SW480 (cell line): ENCODE measurements at regions not wholly inside any gene's neighbourhood (a gene's known extent, or its start where the extent isn't known, plus 50 kb on each side); places are given as distances from the start of the nearest gene placed in this dataset.
A peak's percentile ranks its signal among the peaks of the same experiment; 100 is the strongest.

Experiments
- DNase-seq: peaks from one replicate; pipeline ENCODE4 v3.0.0-alpha.2; 2016; ENCODE audit warnings: low spot score

DNA sequence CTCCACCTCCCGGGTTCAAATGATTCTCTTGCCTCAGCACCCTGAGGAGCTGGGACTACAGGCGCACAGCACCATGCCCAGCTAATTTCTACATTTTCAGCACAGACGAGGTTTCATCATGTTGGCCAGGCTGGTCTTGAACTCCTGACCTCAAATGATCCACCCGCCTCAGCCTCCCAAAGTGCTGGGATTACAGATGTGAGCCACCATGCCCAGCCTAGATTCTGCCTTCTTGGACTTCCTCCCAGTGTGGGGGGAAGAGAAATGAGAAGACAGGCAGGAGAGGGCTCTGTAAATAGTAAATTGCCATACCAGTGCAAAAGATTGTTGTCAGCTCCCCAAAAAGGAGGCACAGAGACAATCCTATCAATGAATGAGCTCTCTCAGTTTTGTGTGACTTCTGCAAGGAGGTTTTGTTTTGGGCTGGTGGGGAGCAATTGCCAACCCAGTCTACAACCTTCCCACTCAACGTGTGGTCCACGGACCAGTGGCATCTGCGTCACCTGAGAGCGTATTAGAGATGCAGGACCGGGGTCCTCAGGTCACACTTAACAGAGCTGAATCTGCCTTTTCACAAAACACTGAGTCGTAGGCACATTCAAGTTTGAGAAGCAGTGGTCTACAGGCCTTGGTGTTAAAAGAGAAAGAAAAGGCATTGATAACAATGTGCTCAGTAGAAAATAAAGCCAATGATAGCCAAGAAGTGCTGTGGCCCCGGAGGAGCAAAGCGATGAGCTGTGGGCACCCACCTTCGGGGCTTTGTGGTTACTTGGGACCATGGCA is 78.1 kb downstream of the MYCN start:
- no peak for DNase-seq

DNA sequence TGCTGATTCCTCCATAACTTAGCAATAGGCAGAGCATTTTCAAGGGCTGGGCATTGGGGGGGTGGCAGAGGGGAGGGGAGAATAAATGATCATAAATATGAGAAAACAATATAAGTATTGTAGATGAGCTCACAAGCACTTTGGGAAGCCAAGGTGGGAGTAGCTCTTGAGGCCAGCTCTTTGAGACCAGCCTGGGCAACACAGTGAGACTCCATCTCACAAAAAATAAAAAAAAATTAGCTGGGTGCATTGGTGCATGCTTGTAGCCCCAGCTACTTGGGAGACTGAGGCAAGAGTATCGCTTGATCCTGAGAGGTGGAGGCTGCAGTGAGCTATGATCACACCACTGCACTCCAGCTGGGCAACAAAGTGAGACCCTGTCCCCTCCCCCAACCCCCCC is 75.9 kb downstream of the MYCN start:
- no peak for DNase-seq

- DNase-seq: no peak
These were observed 75.5 kb downstream of the MYCN start for GRCh38 chr2:16015903-16016265.

- no peak for DNase-seq
These were observed 75.0 kb downstream of the MYCN start for GRCh38 chr2:16015210-16015902.

- no peak for DNase-seq
These were observed 74.5 kb downstream of the MYCN start for GRCh38 chr2:16014802-16015201.

GRCh38 chr2:16014041-16014787 is 73.9 kb downstream of the MYCN start:
- peak; percentile 52 for DNase-seq

GRCh38 chr2:16013359-16013911 is 73.1 kb downstream of the MYCN start:
- DNase-seq: no peak

DNA sequence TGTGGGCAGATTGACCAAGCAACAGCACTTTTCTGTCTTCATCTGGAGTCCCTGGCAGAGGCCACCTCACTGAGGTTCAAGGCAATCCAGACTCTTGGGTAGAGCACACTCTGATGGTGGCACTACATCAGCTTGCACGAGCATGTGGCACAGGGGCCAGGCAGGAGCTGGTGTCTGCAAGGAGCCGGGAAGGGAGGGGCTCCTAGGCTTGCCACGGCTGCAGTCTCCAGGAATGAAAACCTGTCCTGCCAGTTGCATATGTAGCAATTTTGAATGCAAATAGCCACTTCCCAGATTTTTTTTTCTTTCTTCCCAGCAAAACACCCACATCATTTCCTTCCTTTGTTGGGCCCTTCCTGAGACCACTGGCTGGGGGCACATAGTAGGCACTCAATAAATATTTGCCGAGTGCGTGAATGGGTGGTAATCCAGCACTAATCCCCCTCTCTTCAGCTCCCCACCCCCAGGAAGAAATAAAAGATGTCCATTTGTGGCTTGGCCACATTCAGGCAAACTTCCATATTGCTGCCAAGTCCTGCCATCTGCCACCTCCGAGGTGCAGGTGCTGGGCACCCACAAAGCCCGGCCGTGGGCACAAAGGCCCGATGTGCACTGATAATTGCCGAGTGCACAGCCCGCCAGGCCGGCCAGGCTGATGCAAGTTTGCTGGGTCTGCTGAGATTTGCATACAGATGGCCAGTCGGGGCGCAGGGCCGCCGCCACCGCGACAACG is 72.4 kb downstream of the MYCN start:
- DNase-seq: peak; percentile 47

GRCh38 chr2:16012029-16012596 is 71.8 kb downstream of the MYCN start:
- no peak for DNase-seq

- no peak for DNase-seq
These were observed 71.2 kb downstream of the MYCN start for GRCh38 chr2:16011621-16011960.

GRCh38 chr2:16010951-16011620 is 70.7 kb downstream of the MYCN start:
- no peak for DNase-seq

DNA sequence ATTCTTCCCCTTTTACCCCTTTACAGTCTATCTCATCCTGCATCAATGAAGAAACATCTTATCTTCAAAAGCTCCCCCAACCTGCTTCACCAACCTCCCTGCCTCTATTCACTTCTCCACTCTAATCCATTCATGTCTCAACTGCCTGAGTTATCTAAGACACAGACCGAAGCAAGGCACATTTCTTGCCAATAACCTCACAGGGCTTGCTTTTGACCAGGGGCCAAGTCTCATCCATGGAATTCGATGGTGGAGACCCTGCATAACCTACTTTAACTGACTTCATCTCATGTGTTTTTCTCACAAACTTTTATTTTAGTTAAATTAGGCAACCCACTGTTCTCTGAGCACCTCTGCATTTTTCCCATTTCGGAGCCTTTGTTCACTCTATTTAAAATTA is 69.7 kb downstream of the MYCN start:
- DNase-seq: no peak

- no peak for DNase-seq
These were observed 69.2 kb downstream of the MYCN start for GRCh38 chr2:16009560-16009959.

DNA sequence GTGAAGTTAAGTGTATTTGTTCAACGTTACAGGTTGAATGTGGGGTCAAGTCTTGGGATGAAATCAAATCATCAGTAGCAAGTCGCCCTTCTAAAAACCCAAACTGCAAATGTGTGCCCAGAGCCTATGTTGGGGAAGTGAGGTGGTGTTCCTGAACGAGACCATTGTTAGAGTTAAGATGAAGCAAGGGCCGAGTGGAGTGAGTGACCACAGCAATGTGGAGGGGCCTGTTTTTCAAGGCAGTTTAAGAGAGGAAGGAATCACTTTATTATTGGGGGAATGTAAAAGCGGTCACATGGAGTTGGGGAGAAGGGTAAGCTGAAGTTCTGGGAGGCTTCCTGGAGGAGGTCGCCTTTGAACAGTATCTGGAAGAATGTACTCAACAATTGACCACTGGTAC is 68.5 kb downstream of the MYCN start:
- DNase-seq: no peak

- no peak for DNase-seq
These were observed 68.0 kb downstream of the MYCN start for GRCh38 chr2:16008331-16008850.

DNA sequence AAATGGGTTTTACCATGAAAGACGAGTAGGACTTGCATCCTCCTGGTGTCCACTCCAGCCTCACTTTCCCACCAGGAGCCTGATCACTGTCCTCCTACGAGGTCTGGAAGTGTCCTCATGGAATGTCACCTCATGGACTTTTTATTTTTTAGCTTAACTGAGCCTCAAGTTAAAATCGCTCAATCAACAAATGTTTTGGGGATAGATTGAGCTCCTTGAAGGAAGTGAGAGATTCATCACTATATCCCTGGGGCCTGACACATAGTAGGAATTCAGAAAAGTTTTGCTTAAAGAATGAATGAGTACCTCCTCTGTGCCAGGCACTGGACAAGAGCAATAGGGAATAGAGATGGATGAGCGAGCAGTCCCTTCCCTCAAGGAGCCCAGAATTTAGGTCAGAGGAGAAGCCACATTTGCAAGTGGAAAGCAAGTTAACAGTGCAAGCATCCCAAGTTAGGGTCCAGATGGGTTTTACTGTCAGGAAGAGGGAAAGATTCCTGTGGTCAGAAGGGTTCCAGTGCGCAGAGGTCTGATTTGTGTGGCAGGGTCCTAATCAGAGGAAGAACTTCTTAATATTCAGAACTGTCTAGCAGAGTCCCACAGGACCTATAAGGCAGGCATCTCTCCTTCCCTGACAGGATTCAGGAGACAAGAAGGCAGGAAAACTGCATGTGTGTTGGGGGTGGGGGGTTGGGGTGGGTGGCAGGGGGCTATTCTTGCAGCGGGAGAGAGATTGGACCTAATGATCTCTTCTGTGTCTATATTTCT is 67.0 kb downstream of the MYCN start:
- no peak for DNase-seq

DNA sequence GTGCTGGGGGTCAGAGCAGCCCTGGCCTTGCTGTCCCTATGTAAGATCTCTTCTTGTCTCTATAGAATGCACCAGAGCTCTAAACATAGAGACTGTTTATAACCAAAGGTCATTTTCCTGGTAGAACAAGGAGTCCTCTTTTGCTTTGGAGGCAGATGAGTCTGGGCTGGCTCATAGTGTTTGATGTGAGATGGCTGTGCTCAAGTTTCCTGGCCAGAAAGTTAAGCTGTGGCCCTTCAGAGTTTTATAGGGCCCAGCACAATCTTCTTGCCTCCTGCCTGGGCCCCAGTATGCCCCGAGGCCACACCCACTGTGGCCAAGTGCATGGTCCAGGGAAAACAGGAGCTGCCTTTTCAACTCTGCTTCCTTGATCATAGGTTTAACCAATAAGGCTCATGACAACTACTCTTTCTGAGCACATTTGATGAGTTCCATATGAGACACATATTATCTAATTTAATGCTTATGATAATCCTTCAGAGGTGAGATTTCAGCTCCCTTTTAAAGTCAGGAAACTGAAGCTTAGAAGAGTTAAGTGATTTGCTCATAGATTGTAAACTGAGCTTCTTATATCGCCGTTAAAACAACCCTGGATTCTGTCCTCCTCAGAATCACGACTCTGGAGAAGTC is 66.3 kb downstream of the MYCN start:
- no peak for DNase-seq

GRCh38 chr2:16005816-16006536 is 65.6 kb downstream of the MYCN start:
- DNase-seq: peak; percentile 87

- no peak for DNase-seq
These were observed 65.0 kb downstream of the MYCN start for GRCh38 chr2:16005389-16005788.
